ENCODE measurements at regions not wholly inside any gene's neighbourhood (a gene's known extent, or its start where the extent isn't known, plus 50 kb on each side); places are given as distances from the start of the nearest gene placed in this dataset.

GRCh38 chr10:33066558-33067236 is 108.7 kb upstream of the ITGB1 start (continued):
- TF ChIP-seq ZSCAN18 (CRISPR knock-in tag; IDR thresholded peaks at IDR 0.05) (no peak), JUN (CRISPR knock-in tag; IDR thresholded peaks at IDR 0.05) (no peak), FOXP4 (CRISPR knock-in tag; IDR thresholded peaks at IDR 0.05) (no peak), ATF6 (CRISPR knock-in tag; IDR thresholded peaks at IDR 0.05) (no peak), AFF4 (CRISPR knock-in tag; IDR thresholded peaks at IDR 0.05; ENCODE audit: borderline replicate concordance) (no peak), IRF1 (CRISPR knock-in tag; IDR thresholded peaks at IDR 0.05) (no peak)

GRCh38 chr10:33065111-33065510 is 107.1 kb upstream of the ITGB1 start:
- ChIA-PET POLR2A (no interaction called here), CTCF (no interaction called here)
- Mint-ChIP-seq H3K4me3 (no peak overlapping the region), H3K27me3 (ENCODE audit: low read depth) (no peaks in the 10 kb centered on the region), H3K4me1 (0 out of 2 replicates have a peak, but pooled peaks cover 2% of the 10 kb centered on the region), H3K36me3 (no peaks in the 10 kb centered on the region; the same call in 1 of the 2 replicates), H3K27ac (no peak overlapping the region), H3K9me3 (peaks cover 7% of the 10 kb centered on the region)
- ATAC-seq (no peak), DNase-seq (ENCODE audit: low spot score) (no peak)
- TF ChIP-seq ESRRA (CRISPR knock-in tag; IDR thresholded peaks at IDR 0.05; ENCODE audit: borderline replicate concordance), result no peak
- TF ChIP-seq ZSCAN18 (CRISPR knock-in tag; IDR thresholded peaks at IDR 0.05), result no peak
- TF ChIP-seq MYBL2 (CRISPR knock-in tag; IDR thresholded peaks at IDR 0.05), result no peak
- TF ChIP-seq MLX (CRISPR knock-in tag; IDR thresholded peaks at IDR 0.05), result no peak
- TF ChIP-seq CDX4 (CRISPR knock-in tag; IDR thresholded peaks at IDR 0.05; ENCODE audit: borderline replicate concordance), result no peak
- TF ChIP-seq GABPB1 (CRISPR knock-in tag; IDR thresholded peaks at IDR 0.05), result no peak
- no peak for TF ChIP-seq ZNF671 (CRISPR knock-in tag; IDR thresholded peaks at IDR 0.05)
- no peak for TF ChIP-seq E2F5 (CRISPR knock-in tag; IDR thresholded peaks at IDR 0.05)
- TF ChIP-seq FOXP4 (CRISPR knock-in tag; IDR thresholded peaks at IDR 0.05), result no peak
- no peak for TF ChIP-seq HMGA2 (CRISPR knock-in tag; IDR thresholded peaks at IDR 0.05)
- TF ChIP-seq ZNF512 (CRISPR knock-in tag; IDR thresholded peaks at IDR 0.05; ENCODE audit: borderline replicate concordance), result no peak
- no peak for TF ChIP-seq ZNF121 (CRISPR knock-in tag; IDR thresholded peaks at IDR 0.05)

Data from WTC11 (cell line).